GM18502 (cell line): ENCODE measurements at regions not wholly inside any gene's neighbourhood (a gene's known extent, or its start where the extent isn't known, plus 50 kb on each side); places are given as distances from the start of the nearest gene placed in this dataset.

Source experiments
- ATAC-seq: cut with Tn5 transposase; IDR thresholded peaks from one replicate; pipeline ENCODE4 v1.9.1; 2021; ENCODE audit warnings: mild to moderate bottlenecking; ENCODE audit not compliant: unreplicated experiment, poor library complexity

GRCh38 chr1:219993554-219994433 lies 52.5 kb downstream of the EPRS1 start:
- no peak for ATAC-seq

DNA sequence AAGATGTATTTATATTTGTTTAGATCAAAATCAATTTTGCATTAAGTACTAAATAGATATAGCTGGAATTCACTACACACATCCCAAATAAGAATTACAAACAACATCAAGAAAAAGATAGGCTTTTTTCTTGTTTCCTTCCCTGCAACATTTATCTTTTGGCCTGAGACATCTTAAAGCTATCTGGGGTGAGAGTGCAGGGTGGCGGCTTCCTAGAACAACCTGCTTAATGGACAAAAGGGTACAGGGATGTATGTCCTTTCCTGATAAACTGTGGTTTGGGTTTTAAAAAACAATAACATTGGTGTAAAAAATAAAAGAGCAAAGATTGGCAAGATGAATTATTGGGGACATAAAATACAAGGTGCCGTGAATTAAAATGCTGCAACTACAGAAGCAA lies 54.4 kb downstream of the EPRS1 start:
- ATAC-seq = no peak

DNA sequence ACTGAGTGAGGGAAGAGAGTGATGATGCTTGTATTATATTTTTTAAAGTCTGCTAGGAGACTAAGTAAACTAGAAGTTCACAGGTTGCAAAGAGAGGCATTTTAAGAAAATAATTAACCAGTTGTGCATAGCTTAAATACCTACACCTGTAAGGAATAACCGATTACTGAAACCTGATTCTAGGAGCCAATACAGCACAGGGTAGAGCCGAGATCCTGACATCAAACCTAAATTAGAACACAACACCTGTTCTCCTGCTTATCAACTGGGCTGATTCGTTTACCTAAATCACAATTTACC lies 54.8 kb downstream of the EPRS1 start:
- no peak for ATAC-seq

- no peak for ATAC-seq
Measured at GRCh38 chr1:219990782-219991510, 55.4 kb downstream of the EPRS1 start.

GRCh38 chr1:219989766-219990165 lies 56.5 kb downstream of the EPRS1 start:
- no peak for ATAC-seq

- ATAC-seq = no peak
Measured at GRCh38 chr1:219988818-219989217, 57.5 kb downstream of the EPRS1 start.

- ATAC-seq = peak; percentile 85
Measured at GRCh38 chr1:219988387-219988786, 57.9 kb downstream of the EPRS1 start.

DNA sequence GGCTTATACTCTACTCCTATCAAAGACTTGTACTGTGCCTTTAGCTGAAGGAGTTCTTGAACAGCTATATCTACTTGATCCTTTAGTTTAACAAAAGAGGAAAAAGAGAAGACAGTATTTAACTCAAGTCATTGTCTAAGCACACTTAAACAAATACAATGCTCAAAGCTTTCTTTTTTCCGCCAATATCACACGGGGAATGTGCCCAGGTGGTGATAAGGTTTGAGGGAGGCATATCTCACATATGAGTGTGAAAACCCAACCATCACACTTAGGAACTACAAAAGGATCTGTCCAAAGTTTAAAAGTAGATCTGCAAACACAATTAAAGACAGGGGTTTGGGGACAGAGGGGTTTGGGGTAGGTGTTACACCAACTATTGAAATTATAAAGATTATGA lies 59.0 kb upstream of the SLC30A10 start:
- ATAC-seq = no peak

DNA sequence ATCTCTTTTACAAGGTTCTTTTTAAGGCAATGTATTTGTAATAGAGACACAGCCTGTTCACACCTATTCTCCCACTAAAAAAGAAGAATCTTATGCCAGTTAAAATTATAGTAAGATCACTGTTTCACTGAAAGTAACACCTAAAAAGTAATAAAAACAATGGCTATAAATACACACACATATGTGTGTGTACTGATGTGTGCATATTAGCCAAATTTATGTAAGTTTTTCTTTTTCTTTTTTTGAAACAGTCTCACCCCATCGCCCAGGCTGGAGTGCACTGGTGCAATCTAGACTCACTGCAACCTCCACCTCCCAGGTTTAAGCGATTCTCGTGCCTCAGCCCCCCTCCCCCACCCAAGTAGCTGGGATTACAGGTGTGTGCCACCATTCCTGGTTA lies 56.8 kb upstream of the SLC30A10 start:
- peak; percentile 32 for ATAC-seq
